ENCODE measurements at regions not wholly inside any gene's neighbourhood (a gene's known extent, or its start where the extent isn't known, plus 50 kb on each side); places are given as distances from the start of the nearest gene placed in this dataset.

- Mint-ChIP-seq H3K4me3 (no peak overlapping the region), H3K4me1 (no peaks in the 10 kb centered on the region), H3K36me3 (no peaks in the 10 kb centered on the region), H3K27me3 (ENCODE audit: low read depth) (no peaks in the 10 kb centered on the region), H3K9me3 (peaks cover 16% of the 10 kb centered on the region; the same call in 1 of the 2 replicates), H3K27ac (no peak overlapping the region)
- ChIA-PET CTCF (no interaction called here), POLR2A (no interaction called here)
- DNase-seq (ENCODE audit: low spot score), result no peak
- no peak for ATAC-seq
- no peak for TF ChIP-seq E2F1 (CRISPR knock-in tag; IDR thresholded peaks at IDR 0.05)
- TF ChIP-seq ESRRA (CRISPR knock-in tag; IDR thresholded peaks at IDR 0.05; ENCODE audit: borderline replicate concordance), result no peak
- no peak for TF ChIP-seq ZNF232 (CRISPR knock-in tag; IDR thresholded peaks at IDR 0.05)
- no peak for TF ChIP-seq TEAD4 (CRISPR knock-in tag; IDR thresholded peaks at IDR 0.05)
These were observed 245.1 kb downstream of the SCG2 start for GRCh38 chr2:223357076-223357475.

GRCh38 chr2:223363085-223363484 is 239.1 kb downstream of the SCG2 start:
- no peaks in the 10 kb centered on the region for H3K36me3 Mint-ChIP-seq
- H3K4me3 Mint-ChIP-seq, result no peak overlapping the region
- H3K4me1 Mint-ChIP-seq, result no peaks in the 10 kb centered on the region
- no peak for TF ChIP-seq ERG (CRISPR knock-in tag; IDR thresholded peaks at IDR 0.05)
- ChIA-PET POLR2A (no interaction called here), CTCF (no interaction called here)
- H3K27ac Mint-ChIP-seq, result no peak overlapping the region
- H3K27me3 Mint-ChIP-seq (ENCODE audit: low read depth), result no peaks in the 10 kb centered on the region
- no peak for ATAC-seq
- DNase-seq (ENCODE audit: low spot score), result no peak
- H3K9me3 Mint-ChIP-seq, result 0 out of 2 replicates have a peak, but pooled peaks cover 4% of the 10 kb centered on the region

- POLR2A ChIA-PET, result no interaction called here
- Mint-ChIP-seq H3K27ac (no peak overlapping the region), H3K4me1 (no peaks in the 10 kb centered on the region), H3K36me3 (no peaks in the 10 kb centered on the region), H3K9me3 (0 out of 2 replicates have a peak, but pooled peaks cover 3% of the 10 kb centered on the region), H3K4me3 (no peak overlapping the region), H3K27me3 (ENCODE audit: low read depth) (no peaks in the 10 kb centered on the region)
- CTCF ChIA-PET, result no interaction called here
- DNase-seq (ENCODE audit: low spot score) (no peak), ATAC-seq (no peak)
- TF ChIP-seq E2F1 (CRISPR knock-in tag; IDR thresholded peaks at IDR 0.05), result no peak
- no peak for TF ChIP-seq ZMAT4 (CRISPR knock-in tag; IDR thresholded peaks at IDR 0.05)
These were observed 236.9 kb downstream of the SCG2 start for GRCh38 chr2:223365158-223365679.

- H3K4me1 Mint-ChIP-seq, result no peaks in the 10 kb centered on the region
- no peaks in the 10 kb centered on the region for H3K27me3 Mint-ChIP-seq (ENCODE audit: low read depth)
- ChIA-PET CTCF (no interaction called here), POLR2A (no interaction called here)
- H3K27ac Mint-ChIP-seq, result no peak overlapping the region
- TF ChIP-seq NFATC4 (CRISPR knock-in tag; IDR thresholded peaks at IDR 0.05) (no peak), STAT6 (CRISPR knock-in tag; conservative IDR thresholded peaks at IDR 0.05; ENCODE audit: low read depth) (no peak), ZNF121 (CRISPR knock-in tag; IDR thresholded peaks at IDR 0.05) (no peak), ZNF396 (CRISPR knock-in tag; IDR thresholded peaks at IDR 0.05; ENCODE audit: borderline replicate concordance) (no peak), MXD4 (CRISPR knock-in tag; IDR thresholded peaks at IDR 0.05; ENCODE audit: borderline replicate concordance) (no peak), FOXK1 (CRISPR knock-in tag; IDR thresholded peaks at IDR 0.05) (no peak)
- H3K9me3 Mint-ChIP-seq, result no peaks in the 10 kb centered on the region
- DNase-seq (ENCODE audit: low spot score) (no peak), ATAC-seq (no peak)
- H3K36me3 Mint-ChIP-seq, result no peaks in the 10 kb centered on the region
- no peak overlapping the region for H3K4me3 Mint-ChIP-seq
These were observed 235.6 kb downstream of the SCG2 start for GRCh38 chr2:223366566-223366965.
